ENCODE measurements at regions not wholly inside any gene's neighbourhood (a gene's known extent, or its start where the extent isn't known, plus 50 kb on each side); places are given as distances from the start of the nearest gene placed in this dataset.

DNA sequence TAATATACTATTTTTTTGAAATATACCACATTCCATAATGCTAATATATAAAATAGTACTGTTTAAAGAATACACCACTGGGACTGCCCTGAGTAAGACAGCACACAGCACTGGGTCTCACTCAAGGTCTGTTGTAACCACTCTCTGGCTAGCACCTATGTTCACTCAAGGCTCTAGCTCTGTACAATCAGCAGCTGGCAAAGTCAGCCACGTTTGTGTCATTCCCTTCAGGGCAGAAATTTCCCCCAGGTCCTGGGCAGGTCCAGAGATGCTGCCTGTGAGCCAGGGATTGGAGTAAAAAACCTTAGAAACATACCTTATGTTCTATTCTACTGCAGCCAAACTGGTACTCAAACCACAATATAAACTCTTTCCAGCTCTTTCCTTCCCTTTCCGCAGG, 1160.2 kb upstream of the ADGRL3 start:
- Mint-ChIP-seq H3K27me3 (ENCODE audit: low read depth) (no peaks in the 10 kb centered on the region), H3K4me1 (no peaks in the 10 kb centered on the region), H3K27ac (no peak overlapping the region), H3K4me3 (no peak overlapping the region), H3K9me3 (peaks cover 25% of the 10 kb centered on the region), H3K36me3 (peaks cover 5% of the 10 kb centered on the region)
- DNase-seq (ENCODE audit: low spot score) (no peak), ATAC-seq (no peak)
- CTCF ChIA-PET, result no interaction called here
- TF ChIP-seq ZNF317 (CRISPR knock-in tag; IDR thresholded peaks at IDR 0.05; ENCODE audit: borderline replicate concordance, low read depth) (no peak), ETV6 (CRISPR knock-in tag; IDR thresholded peaks at IDR 0.05) (no peak), CBFB (CRISPR knock-in tag; IDR thresholded peaks at IDR 0.05; ENCODE audit: low read depth) (no peak), GRHL2 (CRISPR knock-in tag; IDR thresholded peaks at IDR 0.05; ENCODE audit: insufficient replicate concordance, severe bottlenecking) (no peak), IRF2 (CRISPR knock-in tag; IDR thresholded peaks at IDR 0.05; ENCODE audit: borderline replicate concordance, low read depth) (no peak), PRRX2 (CRISPR knock-in tag; IDR thresholded peaks at IDR 0.05) (no peak), TEAD1 (CRISPR knock-in tag; IDR thresholded peaks at IDR 0.05) (no peak), JAZF1 (CRISPR knock-in tag; IDR thresholded peaks at IDR 0.05) (no peak), SP1 (CRISPR knock-in tag; conservative IDR thresholded peaks at IDR 0.05) (no peak), CREB1 (CRISPR knock-in tag; IDR thresholded peaks at IDR 0.05) (no peak)
- TF ChIP-seq, protein P1, sequence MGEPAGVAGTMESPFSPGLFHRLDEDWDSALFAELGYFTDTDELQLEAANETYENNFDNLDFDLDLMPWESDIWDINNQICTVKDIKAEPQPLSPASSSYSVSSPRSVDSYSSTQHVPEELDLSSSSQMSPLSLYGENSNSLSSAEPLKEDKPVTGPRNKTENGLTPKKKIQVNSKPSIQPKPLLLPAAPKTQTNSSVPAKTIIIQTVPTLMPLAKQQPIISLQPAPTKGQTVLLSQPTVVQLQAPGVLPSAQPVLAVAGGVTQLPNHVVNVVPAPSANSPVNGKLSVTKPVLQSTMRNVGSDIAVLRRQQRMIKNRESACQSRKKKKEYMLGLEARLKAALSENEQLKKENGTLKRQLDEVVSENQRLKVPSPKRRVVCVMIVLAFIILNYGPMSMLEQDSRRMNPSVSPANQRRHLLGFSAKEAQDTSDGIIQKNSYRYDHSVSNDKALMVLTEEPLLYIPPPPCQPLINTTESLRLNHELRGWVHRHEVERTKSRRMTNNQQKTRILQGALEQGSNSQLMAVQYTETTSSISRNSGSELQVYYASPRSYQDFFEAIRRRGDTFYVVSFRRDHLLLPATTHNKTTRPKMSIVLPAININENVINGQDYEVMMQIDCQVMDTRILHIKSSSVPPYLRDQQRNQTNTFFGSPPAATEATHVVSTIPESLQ (CRISPR knock-in tag; IDR thresholded peaks at IDR 0.05), result no peak
- TF ChIP-seq, protein P2, sequence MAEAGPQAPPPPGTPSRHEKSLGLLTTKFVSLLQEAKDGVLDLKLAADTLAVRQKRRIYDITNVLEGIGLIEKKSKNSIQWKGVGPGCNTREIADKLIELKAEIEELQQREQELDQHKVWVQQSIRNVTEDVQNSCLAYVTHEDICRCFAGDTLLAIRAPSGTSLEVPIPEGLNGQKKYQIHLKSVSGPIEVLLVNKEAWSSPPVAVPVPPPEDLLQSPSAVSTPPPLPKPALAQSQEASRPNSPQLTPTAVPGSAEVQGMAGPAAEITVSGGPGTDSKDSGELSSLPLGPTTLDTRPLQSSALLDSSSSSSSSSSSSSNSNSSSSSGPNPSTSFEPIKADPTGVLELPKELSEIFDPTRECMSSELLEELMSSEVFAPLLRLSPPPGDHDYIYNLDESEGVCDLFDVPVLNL (CRISPR knock-in tag; IDR thresholded peaks at IDR 0.05; ENCODE audit: borderline replicate concordance, low read depth), result no peak
- TF ChIP-seq, protein P3, sequence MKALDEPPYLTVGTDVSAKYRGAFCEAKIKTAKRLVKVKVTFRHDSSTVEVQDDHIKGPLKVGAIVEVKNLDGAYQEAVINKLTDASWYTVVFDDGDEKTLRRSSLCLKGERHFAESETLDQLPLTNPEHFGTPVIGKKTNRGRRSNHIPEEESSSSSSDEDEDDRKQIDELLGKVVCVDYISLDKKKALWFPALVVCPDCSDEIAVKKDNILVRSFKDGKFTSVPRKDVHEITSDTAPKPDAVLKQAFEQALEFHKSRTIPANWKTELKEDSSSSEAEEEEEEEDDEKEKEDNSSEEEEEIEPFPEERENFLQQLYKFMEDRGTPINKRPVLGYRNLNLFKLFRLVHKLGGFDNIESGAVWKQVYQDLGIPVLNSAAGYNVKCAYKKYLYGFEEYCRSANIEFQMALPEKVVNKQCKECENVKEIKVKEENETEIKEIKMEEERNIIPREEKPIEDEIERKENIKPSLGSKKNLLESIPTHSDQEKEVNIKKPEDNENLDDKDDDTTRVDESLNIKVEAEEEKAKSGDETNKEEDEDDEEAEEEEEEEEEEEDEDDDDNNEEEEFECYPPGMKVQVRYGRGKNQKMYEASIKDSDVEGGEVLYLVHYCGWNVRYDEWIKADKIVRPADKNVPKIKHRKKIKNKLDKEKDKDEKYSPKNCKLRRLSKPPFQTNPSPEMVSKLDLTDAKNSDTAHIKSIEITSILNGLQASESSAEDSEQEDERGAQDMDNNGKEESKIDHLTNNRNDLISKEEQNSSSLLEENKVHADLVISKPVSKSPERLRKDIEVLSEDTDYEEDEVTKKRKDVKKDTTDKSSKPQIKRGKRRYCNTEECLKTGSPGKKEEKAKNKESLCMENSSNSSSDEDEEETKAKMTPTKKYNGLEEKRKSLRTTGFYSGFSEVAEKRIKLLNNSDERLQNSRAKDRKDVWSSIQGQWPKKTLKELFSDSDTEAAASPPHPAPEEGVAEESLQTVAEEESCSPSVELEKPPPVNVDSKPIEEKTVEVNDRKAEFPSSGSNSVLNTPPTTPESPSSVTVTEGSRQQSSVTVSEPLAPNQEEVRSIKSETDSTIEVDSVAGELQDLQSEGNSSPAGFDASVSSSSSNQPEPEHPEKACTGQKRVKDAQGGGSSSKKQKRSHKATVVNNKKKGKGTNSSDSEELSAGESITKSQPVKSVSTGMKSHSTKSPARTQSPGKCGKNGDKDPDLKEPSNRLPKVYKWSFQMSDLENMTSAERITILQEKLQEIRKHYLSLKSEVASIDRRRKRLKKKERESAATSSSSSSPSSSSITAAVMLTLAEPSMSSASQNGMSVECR (CRISPR knock-in tag; IDR thresholded peaks at IDR 0.05; ENCODE audit: borderline replicate concordance), result no peak
- POLR2A ChIA-PET, result no interaction called here

DNA sequence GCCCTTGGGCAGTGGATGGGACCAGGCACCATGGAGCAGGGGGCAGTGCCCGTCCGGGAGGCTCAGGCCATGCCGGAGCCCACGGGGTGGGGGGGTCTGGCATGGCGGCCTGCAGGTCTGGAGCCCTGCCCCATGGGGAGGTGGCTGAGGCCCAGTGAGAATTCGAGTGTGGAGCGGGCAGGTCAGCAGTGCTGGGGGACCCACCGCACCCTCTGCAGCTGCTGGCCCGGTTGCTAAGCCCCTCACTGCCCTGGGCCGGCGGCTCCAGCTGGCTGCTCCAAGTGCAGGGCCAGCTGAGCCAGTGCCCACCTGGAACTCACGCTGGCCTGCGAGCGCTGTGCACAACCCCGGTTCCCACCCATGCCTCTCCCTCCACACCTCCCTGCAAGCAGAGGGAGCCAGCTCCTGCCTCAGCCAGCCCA, 1157.9 kb upstream of the ADGRL3 start:
- DNase-seq (ENCODE audit: low spot score), result no peak
- peaks cover 26% of the 10 kb centered on the region for H3K9me3 Mint-ChIP-seq
- H3K4me1 Mint-ChIP-seq, result no peaks in the 10 kb centered on the region
- no peak overlapping the region for H3K4me3 Mint-ChIP-seq
- ChIA-PET POLR2A (no interaction called here), CTCF (no interaction called here)
- H3K27me3 Mint-ChIP-seq (ENCODE audit: low read depth), result no peaks in the 10 kb centered on the region
- no peak overlapping the region for H3K27ac Mint-ChIP-seq
- no peak for ATAC-seq
- H3K36me3 Mint-ChIP-seq, result peaks cover 5% of the 10 kb centered on the region
- TF ChIP-seq, protein P4, sequence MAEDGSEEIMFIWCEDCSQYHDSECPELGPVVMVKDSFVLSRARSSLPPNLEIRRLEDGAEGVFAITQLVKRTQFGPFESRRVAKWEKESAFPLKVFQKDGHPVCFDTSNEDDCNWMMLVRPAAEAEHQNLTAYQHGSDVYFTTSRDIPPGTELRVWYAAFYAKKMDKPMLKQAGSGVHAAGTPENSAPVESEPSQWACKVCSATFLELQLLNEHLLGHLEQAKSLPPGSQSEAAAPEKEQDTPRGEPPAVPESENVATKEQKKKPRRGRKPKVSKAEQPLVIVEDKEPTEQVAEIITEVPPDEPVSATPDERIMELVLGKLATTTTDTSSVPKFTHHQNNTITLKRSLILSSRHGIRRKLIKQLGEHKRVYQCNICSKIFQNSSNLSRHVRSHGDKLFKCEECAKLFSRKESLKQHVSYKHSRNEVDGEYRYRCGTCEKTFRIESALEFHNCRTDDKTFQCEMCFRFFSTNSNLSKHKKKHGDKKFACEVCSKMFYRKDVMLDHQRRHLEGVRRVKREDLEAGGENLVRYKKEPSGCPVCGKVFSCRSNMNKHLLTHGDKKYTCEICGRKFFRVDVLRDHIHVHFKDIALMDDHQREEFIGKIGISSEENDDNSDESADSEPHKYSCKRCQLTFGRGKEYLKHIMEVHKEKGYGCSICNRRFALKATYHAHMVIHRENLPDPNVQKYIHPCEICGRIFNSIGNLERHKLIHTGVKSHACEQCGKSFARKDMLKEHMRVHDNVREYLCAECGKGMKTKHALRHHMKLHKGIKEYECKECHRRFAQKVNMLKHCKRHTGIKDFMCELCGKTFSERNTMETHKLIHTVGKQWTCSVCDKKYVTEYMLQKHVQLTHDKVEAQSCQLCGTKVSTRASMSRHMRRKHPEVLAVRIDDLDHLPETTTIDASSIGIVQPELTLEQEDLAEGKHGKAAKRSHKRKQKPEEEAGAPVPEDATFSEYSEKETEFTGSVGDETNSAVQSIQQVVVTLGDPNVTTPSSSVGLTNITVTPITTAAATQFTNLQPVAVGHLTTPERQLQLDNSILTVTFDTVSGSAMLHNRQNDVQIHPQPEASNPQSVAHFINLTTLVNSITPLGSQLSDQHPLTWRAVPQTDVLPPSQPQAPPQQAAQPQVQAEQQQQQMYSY (CRISPR knock-in tag; IDR thresholded peaks at IDR 0.05), result no peak
- TF ChIP-seq, protein P5, sequence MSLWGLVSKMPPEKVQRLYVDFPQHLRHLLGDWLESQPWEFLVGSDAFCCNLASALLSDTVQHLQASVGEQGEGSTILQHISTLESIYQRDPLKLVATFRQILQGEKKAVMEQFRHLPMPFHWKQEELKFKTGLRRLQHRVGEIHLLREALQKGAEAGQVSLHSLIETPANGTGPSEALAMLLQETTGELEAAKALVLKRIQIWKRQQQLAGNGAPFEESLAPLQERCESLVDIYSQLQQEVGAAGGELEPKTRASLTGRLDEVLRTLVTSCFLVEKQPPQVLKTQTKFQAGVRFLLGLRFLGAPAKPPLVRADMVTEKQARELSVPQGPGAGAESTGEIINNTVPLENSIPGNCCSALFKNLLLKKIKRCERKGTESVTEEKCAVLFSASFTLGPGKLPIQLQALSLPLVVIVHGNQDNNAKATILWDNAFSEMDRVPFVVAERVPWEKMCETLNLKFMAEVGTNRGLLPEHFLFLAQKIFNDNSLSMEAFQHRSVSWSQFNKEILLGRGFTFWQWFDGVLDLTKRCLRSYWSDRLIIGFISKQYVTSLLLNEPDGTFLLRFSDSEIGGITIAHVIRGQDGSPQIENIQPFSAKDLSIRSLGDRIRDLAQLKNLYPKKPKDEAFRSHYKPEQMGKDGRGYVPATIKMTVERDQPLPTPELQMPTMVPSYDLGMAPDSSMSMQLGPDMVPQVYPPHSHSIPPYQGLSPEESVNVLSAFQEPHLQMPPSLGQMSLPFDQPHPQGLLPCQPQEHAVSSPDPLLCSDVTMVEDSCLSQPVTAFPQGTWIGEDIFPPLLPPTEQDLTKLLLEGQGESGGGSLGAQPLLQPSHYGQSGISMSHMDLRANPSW (CRISPR knock-in tag; conservative IDR thresholded peaks at IDR 0.05; ENCODE audit: low read depth), result no peak
- no peak for TF ChIP-seq SOX15 (CRISPR knock-in tag; IDR thresholded peaks at IDR 0.05)
- no peak for TF ChIP-seq ZNF317 (CRISPR knock-in tag; IDR thresholded peaks at IDR 0.05; ENCODE audit: borderline replicate concordance, low read depth)
- no peak for TF ChIP-seq SP1 (CRISPR knock-in tag; conservative IDR thresholded peaks at IDR 0.05)
- TF ChIP-seq, protein P6, sequence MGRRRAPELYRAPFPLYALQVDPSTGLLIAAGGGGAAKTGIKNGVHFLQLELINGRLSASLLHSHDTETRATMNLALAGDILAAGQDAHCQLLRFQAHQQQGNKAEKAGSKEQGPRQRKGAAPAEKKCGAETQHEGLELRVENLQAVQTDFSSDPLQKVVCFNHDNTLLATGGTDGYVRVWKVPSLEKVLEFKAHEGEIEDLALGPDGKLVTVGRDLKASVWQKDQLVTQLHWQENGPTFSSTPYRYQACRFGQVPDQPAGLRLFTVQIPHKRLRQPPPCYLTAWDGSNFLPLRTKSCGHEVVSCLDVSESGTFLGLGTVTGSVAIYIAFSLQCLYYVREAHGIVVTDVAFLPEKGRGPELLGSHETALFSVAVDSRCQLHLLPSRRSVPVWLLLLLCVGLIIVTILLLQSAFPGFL (CRISPR knock-in tag; IDR thresholded peaks at IDR 0.05; ENCODE audit: borderline replicate concordance), result no peak

Data from WTC11 (cell line).